Vagina (tissue), 2 donors: ENCODE measurements at regions not wholly inside any gene's neighbourhood (a gene's known extent, or its start where the extent isn't known, plus 50 kb on each side); places are given as distances from the start of the nearest gene placed in this dataset.
"Not testable (repeated sequence)": the region's sequence is repeated elsewhere in the genome, so short reads cannot be mapped to it uniquely, and the experiment has no call there.

ENCODE experiments used
- DNase-seq, 2 donors: peaks; one replicate each; pipeline ENCODE4 v3.0.0-alpha.2; 2017; ENCODE audit errors: extremely low spot score in 2 of 2
- H3K27ac ChIP-seq: fragments of 200-600 bp; sonication (generic); one replicate; pipeline ENCODE4 v1.5.1; 2019
- H3K27me3 ChIP-seq: fragments of 200-600 bp; sonication (generic); one replicate; pipeline ENCODE4 v1.5.1; 2019
- H3K36me3 ChIP-seq, 2 donors: fragments of 200-600 bp; sonication (generic); one replicate each; pipeline ENCODE4 v1.5.1; 2017 to 2019
- H3K4me1 ChIP-seq: fragments of 200-600 bp; sonication (generic); one replicate; pipeline ENCODE4 v1.5.1; 2019
- H3K4me3 ChIP-seq, 2 donors: fragments of 200-600 bp; sonication (generic); 1 replicate in 1 of 2; 2 replicates in 1 of 2; pipeline ENCODE4 v1.5.1; 2016 to 2019
- H3K9me3 ChIP-seq: fragments of 200-600 bp; sonication (generic); one replicate; pipeline ENCODE4 v1.5.1; 2019
- CTCF ChIP-seq, 3 experiments: fragments of 450-650 bp in 2 of 3; fragments of 200-600 bp in 1 of 3; sonication (generic) in 1 of 3; IDR thresholded peaks; one replicate each; pipeline ENCODE4 v1.5.1; 2017 to 2019; ENCODE audit warnings: antibody characterized with exemption in 3 of 3, mild to moderate bottlenecking in 2 of 3, moderate library complexity in 2 of 3
- POLR2A ChIP-seq, 2 donors: fragments of 450-650 bp; IDR thresholded peaks; one replicate each; pipeline ENCODE4 v1.6.1; 2017; ENCODE audit warnings: antibody characterized with exemption in 2 of 2, mild to moderate bottlenecking in 2 of 2, moderate library complexity in 2 of 2
- POLR2AphosphoS5 ChIP-seq, 2 donors: sonication (generic); formaldehyde crosslinking; IDR thresholded peaks; one replicate each; pipeline ENCODE4 v1.9.0; 2017; ENCODE audit warnings: antibody characterized with exemption in 2 of 2, mild to moderate bottlenecking in 2 of 2, low read depth in 1 of 2; ENCODE audit not compliant: insufficient read depth in 1 of 2
- intact Hi-C: fragments of 100-400 bp; cut with DNase I; formaldehyde crosslinking; loops from one replicate; pipeline ENCODE4 v1.15.1; 2023

DNA sequence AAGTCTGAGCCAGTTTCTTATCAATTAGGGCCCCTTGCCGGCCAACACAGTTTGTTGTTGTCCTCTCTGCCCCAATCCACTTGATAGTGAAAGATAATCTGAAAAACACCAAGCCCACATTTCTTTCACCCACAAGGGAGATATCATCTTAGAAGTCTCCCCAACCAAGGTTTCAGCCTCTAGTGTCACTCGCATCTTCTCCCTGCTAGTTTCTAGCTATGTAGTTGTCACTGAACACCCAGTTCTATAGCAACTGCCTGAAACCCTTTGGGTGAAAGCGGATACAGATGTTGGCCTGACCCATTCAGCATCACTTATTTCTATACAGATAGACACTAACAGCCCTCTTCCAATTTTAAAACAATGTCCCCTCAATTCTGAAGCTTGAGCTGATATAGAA, 116.3 kb downstream of the BMP15 start:
- H3K27ac ChIP-seq: no peak overlapping the region
- DNase-seq: no peak
- H3K27me3 ChIP-seq: no peaks in the 10 kb centered on the region
- H3K4me1 ChIP-seq: no peaks in the 10 kb centered on the region
- intact Hi-C loops: no loop called here
- no peaks in the 10 kb centered on the region for H3K36me3 ChIP-seq
- TF ChIP-seq POLR2AphosphoS5 (IDR thresholded peaks at IDR 0.05; ENCODE audit: insufficient read depth in 1 of 2, low read depth in 1 of 2) (no peak), POLR2A (IDR thresholded peaks at IDR 0.05) (no peak), CTCF (IDR thresholded peaks at IDR 0.05) (no peak)
- no peak overlapping the region for H3K4me3 ChIP-seq
- no peaks in the 10 kb centered on the region for H3K9me3 ChIP-seq

DNA sequence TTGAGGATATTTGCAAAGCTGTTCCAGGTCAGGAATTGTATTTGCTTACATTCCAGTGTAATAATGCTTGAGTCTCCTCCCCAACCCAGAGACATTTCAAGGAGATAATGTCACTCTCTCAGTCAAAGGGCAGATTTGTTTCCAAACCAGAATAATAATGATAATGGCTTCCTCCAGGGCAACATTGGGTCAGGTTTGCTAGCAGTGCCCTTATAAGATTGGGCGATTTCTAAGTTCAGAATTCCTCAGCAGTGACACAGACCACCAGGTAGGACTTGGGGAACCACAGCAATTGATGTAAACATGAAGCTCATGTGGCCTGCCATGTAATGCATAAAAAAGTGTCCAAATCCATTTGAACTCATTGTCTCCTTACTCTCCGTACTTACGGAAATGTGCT, 125.2 kb downstream of the BMP15 start:
- Histone ChIP-seq H3K27me3 (no peaks in the 10 kb centered on the region), H3K9me3 (no peaks in the 10 kb centered on the region), H3K4me3 (no peak overlapping the region), H3K4me1 (no peaks in the 10 kb centered on the region), H3K27ac (no peak overlapping the region), H3K36me3 (no peaks in the 10 kb centered on the region)
- intact Hi-C loops: no loop called here
- TF ChIP-seq CTCF (IDR thresholded peaks at IDR 0.05) (no peak), POLR2A (IDR thresholded peaks at IDR 0.05) (no peak), POLR2AphosphoS5 (IDR thresholded peaks at IDR 0.05; ENCODE audit: insufficient read depth in 1 of 2, low read depth in 1 of 2) (no peak)
- no peak for DNase-seq

DNA sequence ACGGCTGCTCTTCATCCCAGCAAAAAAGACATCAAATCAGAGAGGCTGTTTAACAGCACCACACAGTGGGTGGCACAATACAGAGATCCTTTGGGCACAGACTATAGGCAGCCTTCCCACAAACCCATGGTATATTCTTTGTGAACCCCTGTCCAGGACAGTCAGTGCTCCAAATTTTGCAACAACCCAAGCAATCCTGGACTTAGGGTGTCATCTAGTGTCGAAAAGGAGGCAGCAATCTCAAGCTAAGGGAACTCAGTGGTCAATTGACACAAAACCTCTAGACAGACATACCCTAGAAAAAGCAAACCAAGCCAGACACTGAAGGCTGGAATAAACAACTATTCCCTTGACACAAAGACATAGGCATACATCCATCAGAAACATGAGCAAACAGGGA, 137.4 kb downstream of the BMP15 start:
- TF ChIP-seq CTCF (IDR thresholded peaks at IDR 0.05): no peak
- no peak for TF ChIP-seq POLR2A (IDR thresholded peaks at IDR 0.05)
- TF ChIP-seq POLR2AphosphoS5 (IDR thresholded peaks at IDR 0.05; ENCODE audit: insufficient read depth in 1 of 2, low read depth in 1 of 2): no peak
- intact Hi-C loops: no loop called here

DNA sequence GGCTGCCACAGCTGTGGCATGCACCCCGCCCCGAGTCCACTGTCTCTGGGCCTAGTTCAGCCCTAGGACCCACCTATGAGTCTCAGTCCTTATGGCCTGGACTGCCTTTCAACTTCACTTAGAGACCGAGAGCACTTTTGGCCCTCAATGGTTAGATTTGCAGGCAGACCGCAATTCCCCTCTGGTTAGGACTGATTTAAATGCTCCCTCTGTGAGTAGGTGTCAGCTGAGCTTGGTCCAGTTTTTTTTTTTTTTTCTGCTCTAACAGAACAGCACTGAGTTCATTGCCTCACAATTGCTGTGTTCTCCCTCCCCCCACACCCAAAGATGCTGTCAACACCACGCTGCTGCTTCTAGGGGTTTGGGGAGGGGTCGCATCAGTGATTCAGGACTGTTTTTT, 143.2 kb downstream of the BMP15 start:
- Histone ChIP-seq H3K4me1 (no peaks in the 10 kb centered on the region), H3K27me3 (no peaks in the 10 kb centered on the region), H3K4me3 (no peak overlapping the region), H3K27ac (no peak overlapping the region), H3K9me3 (no peaks in the 10 kb centered on the region), H3K36me3 (no peaks in the 10 kb centered on the region)
- intact Hi-C loops: no loop called here
- TF ChIP-seq POLR2AphosphoS5 (IDR thresholded peaks at IDR 0.05; ENCODE audit: insufficient read depth in 1 of 2, low read depth in 1 of 2) (no peak), POLR2A (IDR thresholded peaks at IDR 0.05) (no peak), CTCF (IDR thresholded peaks at IDR 0.05) (no peak)
- DNase-seq: no peak

More for the DNA sequence above, 137.4 kb downstream of the BMP15 start:
- Histone ChIP-seq H3K4me3 (no peak overlapping the region), H3K27me3 (no peaks in the 10 kb centered on the region), H3K36me3 (no peaks in the 10 kb centered on the region), H3K4me1 (no peaks in the 10 kb centered on the region), H3K9me3 (no peaks in the 10 kb centered on the region), H3K27ac (no peak overlapping the region)
- DNase-seq: no peak

- DNase-seq: no peak
Observed at GRCh38 chrX:51098046-51098445, 187.5 kb downstream of the BMP15 start.

GRCh38 chrX:51119058-51119926, 208.8 kb downstream of the BMP15 start:
- DNase-seq, H3K27ac ChIP-seq, intact Hi-C loops, H3K4me1 ChIP-seq, H3K36me3 ChIP-seq, H3K9me3 ChIP-seq, H3K4me3 ChIP-seq, H3K27me3 ChIP-seq: not testable (repeated sequence)

More at GRCh38 chrX:51098046-51098445, 187.5 kb downstream of the BMP15 start:
- H3K4me3 ChIP-seq: no peak overlapping the region
- no peaks in the 10 kb centered on the region for H3K27me3 ChIP-seq
- intact Hi-C loops: no loop called here
- no peaks in the 10 kb centered on the region for H3K9me3 ChIP-seq
- TF ChIP-seq POLR2AphosphoS5 (IDR thresholded peaks at IDR 0.05; ENCODE audit: insufficient read depth in 1 of 2, low read depth in 1 of 2): no peak
- TF ChIP-seq POLR2A (IDR thresholded peaks at IDR 0.05): no peak
- no peak for TF ChIP-seq CTCF (IDR thresholded peaks at IDR 0.05)
- no peak overlapping the region for H3K27ac ChIP-seq
- no peaks in the 10 kb centered on the region for H3K4me1 ChIP-seq
- H3K36me3 ChIP-seq: no peaks in the 10 kb centered on the region

- H3K27me3 ChIP-seq: not testable (repeated sequence)
Observed at GRCh38 chrX:51125743-51126142, 206.9 kb upstream of the NUDT10 start.

More at GRCh38 chrX:51125743-51126142, 206.9 kb upstream of the NUDT10 start:
- DNase-seq, H3K36me3 ChIP-seq, H3K27ac ChIP-seq, intact Hi-C loops, H3K9me3 ChIP-seq, H3K4me3 ChIP-seq, H3K4me1 ChIP-seq: not testable (repeated sequence)
